ENCODE measurements at regions not wholly inside any gene's neighbourhood (a gene's known extent, or its start where the extent isn't known, plus 50 kb on each side); places are given as distances from the start of the nearest gene placed in this dataset.

- DNase-seq (ENCODE audit: insufficient read length, low spot score) = no peak
- TF ChIP-seq POLR2A (IDR thresholded peaks at IDR 0.05; ENCODE audit: low read depth, low read length) = no peak
- no peak for FAIRE-seq
These were observed 164.8 kb upstream of the EMCN start for GRCh38 chr4:100682477-100683218.

- TF ChIP-seq POLR2A (IDR thresholded peaks at IDR 0.05; ENCODE audit: low read depth, low read length) = no peak
- DNase-seq (ENCODE audit: insufficient read length, low spot score) = no peak
- no peak for FAIRE-seq
These were observed 163.5 kb upstream of the EMCN start for GRCh38 chr4:100681289-100681688.

- TF ChIP-seq POLR2A (IDR thresholded peaks at IDR 0.05; ENCODE audit: low read depth, low read length) = no peak
- DNase-seq (ENCODE audit: insufficient read length, low spot score) (no peak), FAIRE-seq (no peak)
These were observed 162.1 kb upstream of the EMCN start for GRCh38 chr4:100679926-100680325.

GRCh38 chr4:100674976-100675375 is 157.2 kb upstream of the EMCN start:
- TF ChIP-seq POLR2A (IDR thresholded peaks at IDR 0.05; ENCODE audit: low read depth, low read length) = no peak
- no peak for FAIRE-seq
- no peak for DNase-seq (ENCODE audit: insufficient read length, low spot score)

- no peak for FAIRE-seq
- DNase-seq (ENCODE audit: insufficient read length, low spot score) = no peak
- no peak for TF ChIP-seq POLR2A (IDR thresholded peaks at IDR 0.05; ENCODE audit: low read depth, low read length)
These were observed 139.4 kb upstream of the EMCN start for GRCh38 chr4:100657187-100657586.

GRCh38 chr4:100651499-100652175 is 133.8 kb upstream of the EMCN start:
- DNase-seq (ENCODE audit: insufficient read length, low spot score) (no peak), FAIRE-seq (no peak)
- TF ChIP-seq POLR2A (IDR thresholded peaks at IDR 0.05; ENCODE audit: low read depth, low read length) = no peak

GRCh38 chr4:100649417-100649816 is 131.6 kb upstream of the EMCN start:
- no peak for DNase-seq (ENCODE audit: insufficient read length, low spot score)
- FAIRE-seq = no peak
- no peak for TF ChIP-seq POLR2A (IDR thresholded peaks at IDR 0.05; ENCODE audit: low read depth, low read length)

GRCh38 chr4:100644150-100644549 is 126.3 kb upstream of the EMCN start:
- TF ChIP-seq POLR2A (IDR thresholded peaks at IDR 0.05; ENCODE audit: low read depth, low read length) = no peak
- no peak for FAIRE-seq

GRCh38 chr4:100641336-100641735 is 123.5 kb upstream of the EMCN start:
- FAIRE-seq = no peak
- TF ChIP-seq POLR2A (IDR thresholded peaks at IDR 0.05; ENCODE audit: low read depth, low read length) = no peak
- DNase-seq (ENCODE audit: insufficient read length, low spot score) = no peak

More at GRCh38 chr4:100644150-100644549, 126.3 kb upstream of the EMCN start:
- DNase-seq (ENCODE audit: insufficient read length, low spot score) = no peak

GRCh38 chr4:100635899-100636298 is 118.1 kb upstream of the EMCN start:
- no peak for FAIRE-seq
- DNase-seq (ENCODE audit: insufficient read length, low spot score) = no peak

GRCh38 chr4:100633269-100633668 is 115.4 kb upstream of the EMCN start:
- no peak for TF ChIP-seq POLR2A (IDR thresholded peaks at IDR 0.05; ENCODE audit: low read depth, low read length)
- DNase-seq (ENCODE audit: insufficient read length, low spot score) = no peak
- no peak for FAIRE-seq

More at GRCh38 chr4:100635899-100636298, 118.1 kb upstream of the EMCN start:
- no peak for TF ChIP-seq POLR2A (IDR thresholded peaks at IDR 0.05; ENCODE audit: low read depth, low read length)

- no peak for TF ChIP-seq POLR2A (IDR thresholded peaks at IDR 0.05; ENCODE audit: low read depth, low read length)
These were observed 114.3 kb upstream of the EMCN start for GRCh38 chr4:100632163-100632562.

GRCh38 chr4:100631281-100631968 is 113.6 kb upstream of the EMCN start:
- no peak for DNase-seq (ENCODE audit: insufficient read length, low spot score)
- no peak for FAIRE-seq
- TF ChIP-seq POLR2A (IDR thresholded peaks at IDR 0.05; ENCODE audit: low read depth, low read length) = no peak

More at GRCh38 chr4:100632163-100632562, 114.3 kb upstream of the EMCN start:
- FAIRE-seq (no peak), DNase-seq (ENCODE audit: insufficient read length, low spot score) (no peak)

GRCh38 chr4:100630341-100630740 is 112.5 kb upstream of the EMCN start:
- FAIRE-seq = no peak
- no peak for TF ChIP-seq POLR2A (IDR thresholded peaks at IDR 0.05; ENCODE audit: low read depth, low read length)
- DNase-seq (ENCODE audit: insufficient read length, low spot score) = no peak

Data from H54 (cell line).